H1 (cell line): ENCODE measurements at regions not wholly inside any gene's neighbourhood (a gene's known extent, or its start where the extent isn't known, plus 50 kb on each side); places are given as distances from the start of the nearest gene placed in this dataset.

Source experiments
- CTCF ChIA-PET: fragments of 300-600 bp; sonication (Branson Sonifier 250); formaldehyde crosslinking; loops from one replicate; lab custom pipeline; 2021; ENCODE audit not compliant: partially characterized antibody; lab: Charles Lee
- POLR2A ChIA-PET: fragments of 300-600 bp; sonication (Branson Sonifier 250); formaldehyde crosslinking; loops from one replicate; lab custom pipeline; 2021; ENCODE audit warnings: inconsistent platforms; ENCODE audit not compliant: partially characterized antibody; lab: Charles Lee
- DNase-seq, 2 experiments: peaks; one replicate each; pipeline versions ENCODE4 v3.0.0 to v3.0.0-alpha.2; 2010 to 2022; ENCODE audit warnings: low spot score in 2 of 2, low read depth in 1 of 2, mixed read lengths in 1 of 2
- FAIRE-seq: peaks from 2 replicates; lab custom pipeline; 2011; peaks lifted over from hg19 to GRCh38; lab: Jason Lieb, UNC
- H2AFZ ChIP-seq: 2 replicates; pipeline ENCODE4 v1.8.1; 2012; ENCODE audit warnings: low read length, inconsistent platforms
- H2AK5ac ChIP-seq: 2 replicates; pipeline ENCODE4 v1.6.1; 2013; ENCODE audit warnings: low read depth, low read length
- H2BK120ac ChIP-seq: replicated peaks from 2 replicates; pipeline ENCODE3; 2013; ENCODE audit warnings: low read depth, low read length, inconsistent platforms
- H2BK12ac ChIP-seq: 2 replicates; pipeline ENCODE4 v1.6.1; 2013; ENCODE audit warnings: low read depth, low read length
- H2BK15ac ChIP-seq: 2 replicates; pipeline ENCODE4 v1.6.1; 2013; ENCODE audit warnings: low read length
- H2BK20ac ChIP-seq: 2 replicates; pipeline ENCODE4 v1.6.1; 2013; ENCODE audit warnings: low read length
- H2BK5ac ChIP-seq: 2 replicates; pipeline ENCODE4 v1.6.1; 2013; ENCODE audit warnings: low read depth, low read length
- H3K14ac ChIP-seq: 2 replicates; pipeline ENCODE4 v1.6.1; 2013; ENCODE audit warnings: inconsistent platforms; ENCODE audit not compliant: insufficient read length
- H3K18ac ChIP-seq: 2 replicates; pipeline ENCODE4 v1.6.1; 2013; ENCODE audit warnings: low read length; ENCODE audit errors: extremely low read depth
- H3K23ac ChIP-seq: 2 replicates; pipeline ENCODE4 v1.6.1; 2013; ENCODE audit warnings: inconsistent platforms; ENCODE audit not compliant: insufficient read length
- H3K23me2 ChIP-seq: 2 replicates; pipeline ENCODE4 v1.6.1; 2013; ENCODE audit warnings: low read depth, low read length
- H3K27ac ChIP-seq: 2 replicates; pipeline ENCODE4 v1.6.1; 2011; ENCODE audit warnings: low read depth, low read length, inconsistent platforms
- H3K27me3 ChIP-seq, 4 experiments: replicated peaks in 1 of 4; 1 replicate in 1 of 4; 2 replicates in 3 of 4; pipeline versions ENCODE4 v1.6.1 to v1.8.1; 2011 to 2013; ENCODE audit warnings: low read length in 3 of 4, mild to moderate bottlenecking in 3 of 4, inconsistent platforms in 2 of 4, mixed read lengths in 2 of 4, moderate library complexity in 1 of 4; ENCODE audit not compliant: control insufficient read depth in 3 of 4, insufficient read depth in 3 of 4; ENCODE audit errors: extremely low read depth in 1 of 4
- H3K36me3 ChIP-seq, 4 experiments: 2 replicates each; pipeline versions ENCODE4 v1.6.1 to v1.8.1; 2011 to 2013; ENCODE audit warnings: mild to moderate bottlenecking in 4 of 4, low read length in 3 of 4, moderate library complexity in 2 of 4, control low read depth in 1 of 4, inconsistent platforms in 1 of 4; ENCODE audit not compliant: insufficient read depth in 4 of 4, control insufficient read depth in 2 of 4
- H3K4ac ChIP-seq: replicated peaks from 2 replicates; pipeline ENCODE3; 2013; ENCODE audit warnings: low read length, low read depth, mixed read lengths, inconsistent platforms; ENCODE audit not compliant: insufficient read length
- H3K4me1 ChIP-seq, 4 experiments: replicated peaks in 1 of 4; 1 replicate in 1 of 4; 2 replicates in 3 of 4; pipeline versions ENCODE4 v1.6.1 to v1.8.1; 2011 to 2013; ENCODE audit warnings: low read length in 3 of 4, inconsistent platforms in 2 of 4, mixed read lengths in 1 of 4; ENCODE audit not compliant: insufficient read depth in 4 of 4, control insufficient read depth in 3 of 4
- H3K4me2 ChIP-seq, 2 experiments: 2 replicates each; pipeline versions ENCODE4 v1.6.1 to v1.8.1; 2011 to 2013; ENCODE audit warnings: low read depth in 2 of 2, low read length in 2 of 2, control low read depth in 1 of 2, inconsistent platforms in 1 of 2, mild to moderate bottlenecking in 1 of 2; ENCODE audit not compliant: insufficient read depth in 1 of 2
- H3K4me3 ChIP-seq, 4 experiments: fragments of 200-600, 300-600 bp in 1 of 4; sonication (generic), shearing (Covaris generic), sonication (Bioruptor Twin) in 1 of 4; 2 replicates each; pipeline versions ENCODE4 v1.5.1 to v1.8.1; 2011 to 2016; ENCODE audit warnings: low read length in 4 of 4, low read depth in 3 of 4, control low read depth in 2 of 4, inconsistent platforms in 2 of 4, mild to moderate bottlenecking in 2 of 4, mixed read lengths in 1 of 4, moderate library complexity in 1 of 4; ENCODE audit not compliant: insufficient read depth in 2 of 4; ENCODE audit errors: extremely low read depth in 1 of 4
- H3K56ac ChIP-seq: replicated peaks from 2 replicates; pipeline ENCODE3; 2013; ENCODE audit warnings: low read depth, mild to moderate bottlenecking, mixed read lengths, low read length, inconsistent platforms; ENCODE audit not compliant: insufficient read length
- H3K79me1 ChIP-seq: 2 replicates; pipeline ENCODE4 v1.6.1; 2013; ENCODE audit warnings: low read depth, low read length, control low read depth
- H3K79me2 ChIP-seq, 2 experiments: 2 replicates each; pipeline versions ENCODE4 v1.6.1 to v1.8.1; 2012 to 2013; ENCODE audit warnings: low read length in 2 of 2, mild to moderate bottlenecking in 2 of 2, inconsistent platforms in 1 of 2; ENCODE audit not compliant: insufficient read depth in 2 of 2, control insufficient read depth in 1 of 2
- H3K9ac ChIP-seq, 4 experiments: replicated peaks in 1 of 4; 1 replicate in 1 of 4; 2 replicates in 3 of 4; pipeline versions ENCODE4 v1.6.1 to v1.8.1; 2011 to 2013; ENCODE audit warnings: low read depth in 3 of 4, low read length in 3 of 4, control low read depth in 2 of 4, mild to moderate bottlenecking in 2 of 4, moderate library complexity in 2 of 4, inconsistent platforms in 1 of 4; ENCODE audit errors: extremely low read depth in 1 of 4
- H3K9me3 ChIP-seq, 2 experiments: 2 replicates each; pipeline versions ENCODE4 v1.6.1 to v1.8.1; 2012 to 2013; ENCODE audit warnings: mild to moderate bottlenecking in 2 of 2, moderate library complexity in 2 of 2, control low read depth in 1 of 2, inconsistent platforms in 1 of 2, low read depth in 1 of 2, low read length in 1 of 2, mixed read lengths in 1 of 2; ENCODE audit not compliant: insufficient read depth in 2 of 2
- H4K20me1 ChIP-seq, 2 experiments: replicated peaks in 1 of 2; 2 replicates each; pipeline versions ENCODE3 to v1.8.1; 2011 to 2013; ENCODE audit warnings: inconsistent platforms in 2 of 2, low read length in 2 of 2, mild to moderate bottlenecking in 1 of 2; ENCODE audit not compliant: insufficient read depth in 2 of 2, control insufficient read depth in 1 of 2
- H4K5ac ChIP-seq: 2 replicates; pipeline ENCODE4 v1.6.1; 2013; ENCODE audit warnings: low read length, low read depth, mixed read lengths, inconsistent platforms; ENCODE audit not compliant: insufficient read length
- H4K8ac ChIP-seq: 2 replicates; pipeline ENCODE4 v1.8.0; 2013; ENCODE audit warnings: mild to moderate bottlenecking, moderate library complexity, low read length, inconsistent platforms; ENCODE audit not compliant: insufficient read depth; ENCODE audit errors: extremely low read depth
- H4K91ac ChIP-seq: replicated peaks from 2 replicates; pipeline ENCODE3; 2013; ENCODE audit warnings: low read length, mixed read lengths, inconsistent platforms; ENCODE audit not compliant: insufficient read length
- SP1 ChIP-seq: IDR thresholded peaks from 2 replicates; pipeline ENCODE4 v1.6.1; 2011; ENCODE audit warnings: low read depth, low read length
- WGBS, 2 experiments: shearing (Covaris generic) in 1 of 2; methylation state at CpG; one replicate each; pipeline versions ENCODE4 v1.1.6 to v1.1.7; 2013 to 2015; ENCODE audit warnings: low lambda C conversion rate in 2 of 2, mixed read lengths in 2 of 2, inconsistent platforms in 1 of 2, low coverage in 1 of 2, missing lambda C conversion rate in 1 of 2; ENCODE audit not compliant: insufficient replicate concordance in 2 of 2, insufficient coverage in 1 of 2, insufficient read length in 1 of 2; ENCODE audit errors: extremely low coverage in 1 of 2, missing lambda C conversion rate in 1 of 2; 5-methylcytosine and 5-hydroxymethylcytosine counted together

DNA sequence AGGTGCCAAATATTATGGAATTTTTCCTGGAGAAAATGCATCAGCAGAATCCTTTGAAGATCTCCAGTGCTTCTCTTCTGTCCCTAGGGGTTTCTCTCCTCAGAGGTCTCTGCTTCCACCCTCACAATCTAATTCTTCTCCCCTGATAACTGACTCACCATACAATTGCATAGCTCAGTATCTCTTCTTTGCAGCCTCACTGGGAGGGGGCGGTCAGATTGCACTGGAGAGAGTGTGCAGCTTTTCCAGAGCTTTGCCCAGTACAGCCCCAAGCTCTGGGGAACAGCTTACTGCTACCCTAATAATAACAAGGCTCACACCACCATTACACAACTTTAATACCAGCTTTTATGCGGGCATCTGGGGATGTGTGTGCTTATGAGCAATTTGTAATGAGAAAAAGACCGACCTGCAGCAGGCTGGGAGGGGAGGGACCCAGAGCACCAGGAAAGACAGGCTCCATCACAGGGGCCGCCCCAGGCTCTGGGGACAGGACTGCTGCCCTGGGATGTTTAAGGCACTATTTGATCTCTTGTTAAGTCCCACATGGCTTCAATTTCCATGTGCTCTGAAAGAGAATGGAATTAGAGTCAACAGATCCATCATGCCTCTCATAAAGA, 276.6 kb upstream of the SIX2 start:
- peaks cover 7 to 10% of the 10 kb centered on the region in 2 experiments; a peak in 2 of 4 replicates for H3K9me3 ChIP-seq

More for the DNA sequence above, 276.6 kb upstream of the SIX2 start:
- Histone ChIP-seq H2BK20ac (no peak overlapping the region), H3K4me1 (peaks cover 0 to 3% (median 0%) of the 10 kb centered on the region in 4 experiments; a peak in 1 of 7 replicates), H3K14ac (no peak overlapping the region), H2AFZ (no peak overlapping the region), H3K9ac (no peak overlapping the region), H2BK15ac (no peak overlapping the region), H3K23me2 (no peaks in the 10 kb centered on the region), H3K27me3 (no peaks in the 10 kb centered on the region), H3K56ac (no peak overlapping the region), H3K4me2 (no peak overlapping the region), H2BK5ac (no peak overlapping the region), H3K27ac (no peak overlapping the region), H4K91ac (no peak overlapping the region), H2BK120ac (no peak overlapping the region), H2BK12ac (no peak overlapping the region), H3K18ac (no peak overlapping the region), H4K8ac (no peak overlapping the region), H4K5ac (no peak overlapping the region), H2AK5ac (no peak overlapping the region), H3K4ac (no peak overlapping the region), H3K4me3 (no peak overlapping the region), H4K20me1 (no peaks in the 10 kb centered on the region), H3K36me3 (no peaks in the 10 kb centered on the region), H3K79me2 (no peaks in the 10 kb centered on the region), H3K23ac (no peak overlapping the region), H3K79me1 (no peaks in the 10 kb centered on the region)
- FAIRE-seq: no peak
- CTCF ChIA-PET: interaction anchor here (0.9 to 1.0 kb wide), 2 partner anchors 9 to 13 kb away, joined by 3 read pairs; no protein-coding TSS in a partner anchor
- 77% methylated on average over 4 of the region's 4 CpGs; no CpG with 5 or more reads in 1 of the 2 experiments for WGBS, 2 experiments
- DNase-seq: no peak
- POLR2A ChIA-PET: no interaction called here
- no peak for TF ChIP-seq SP1
